Subcutaneous abdominal adipose tissue (tissue), 5 donors: ENCODE measurements at regions not wholly inside any gene's neighbourhood (a gene's known extent, or its start where the extent isn't known, plus 50 kb on each side); places are given as distances from the start of the nearest gene placed in this dataset.
A peak's percentile ranks its signal among the peaks of the same experiment; 100 is the strongest.
"Not testable (repeated sequence)": the region's sequence is repeated elsewhere in the genome, so short reads cannot be mapped to it uniquely, and the experiment has no call there.

Experiments used
- H3K27ac ChIP-seq: one replicate; pipeline ENCODE4 v1.7.0; 2013; ENCODE audit warnings: low read depth, mild to moderate bottlenecking, inconsistent platforms, low read length, moderate library complexity
- H3K27me3 ChIP-seq, 5 donors: one replicate each; pipeline ENCODE4 v1.7.0; 2013; ENCODE audit warnings: low read length in 5 of 5, inconsistent platforms in 1 of 5; ENCODE audit not compliant: control insufficient read depth in 5 of 5, insufficient read depth in 4 of 5
- H3K36me3 ChIP-seq, 5 donors: one replicate each; pipeline ENCODE4 v1.7.0; 2013; ENCODE audit warnings: low read length in 5 of 5; ENCODE audit not compliant: control insufficient read depth in 5 of 5, insufficient read depth in 5 of 5
- H3K4me1 ChIP-seq, 5 donors: one replicate each; pipeline ENCODE4 v1.7.0; 2013; ENCODE audit warnings: low read length in 5 of 5, mild to moderate bottlenecking in 3 of 5, moderate library complexity in 1 of 5; ENCODE audit not compliant: control insufficient read depth in 5 of 5, insufficient read depth in 5 of 5
- H3K4me3 ChIP-seq, 5 donors: one replicate each; pipeline ENCODE4 v1.7.0; 2013; ENCODE audit warnings: low read length in 5 of 5, low read depth in 1 of 5
- H3K9ac ChIP-seq, 5 donors: one replicate each; pipeline ENCODE4 v1.7.0; 2013; ENCODE audit warnings: low read length in 5 of 5, mild to moderate bottlenecking in 4 of 5, moderate library complexity in 3 of 5
- H3K9me3 ChIP-seq, 5 donors: one replicate each; pipeline ENCODE4 v1.7.0; 2013; ENCODE audit warnings: low read length in 5 of 5; ENCODE audit not compliant: control insufficient read depth in 5 of 5
- donor health status: healthy.
- donor health status: healthy.
- donor health status: healthy.
- donor health status: healthy.
- donor health status: healthy.

- not testable (repeated sequence) for H3K27me3 ChIP-seq, H3K4me3 ChIP-seq, H3K36me3 ChIP-seq, H3K27ac ChIP-seq, H3K9me3 ChIP-seq, H3K9ac ChIP-seq
- peaks cover 0 to 27% (median 10%) of the 10 kb centered on the region in 5 donors for H3K4me1 ChIP-seq
Measured at GRCh38 chr14:37874065-37874428, 278.6 kb downstream of the TTC6 start.

GRCh38 chr14:37874429-37875109 is 279.1 kb downstream of the TTC6 start:
- Histone ChIP-seq H3K9me3 (no peaks in the 10 kb centered on the region), H3K36me3 (no peaks in the 10 kb centered on the region), H3K9ac (no peak overlapping the region), H3K27ac (no peak overlapping the region), H3K4me1 (peaks cover 0 to 22% (median 10%) of the 10 kb centered on the region in 5 donors), H3K27me3 (no peaks in the 10 kb centered on the region), H3K4me3 (no peak overlapping the region)

GRCh38 chr14:37888234-37888633 is 292.8 kb downstream of the TTC6 start:
- H3K36me3 ChIP-seq, result no peaks in the 10 kb centered on the region
- peaks cover 2 to 6% (median 5%) of the 10 kb centered on the region in 5 donors for H3K4me1 ChIP-seq
- H3K4me3 ChIP-seq, result no peak overlapping the region
- H3K9ac ChIP-seq, result no peak overlapping the region
- no peak overlapping the region for H3K27ac ChIP-seq
- H3K9me3 ChIP-seq, result no peaks in the 10 kb centered on the region
- H3K27me3 ChIP-seq, result peaks cover 0 to 2% (median 0%) of the 10 kb centered on the region in 5 donors

- Histone ChIP-seq H3K36me3 (no peaks in the 10 kb centered on the region), H3K27me3 (peaks cover 0 to 2% (median 0%) of the 10 kb centered on the region in 5 donors)
Measured at GRCh38 chr14:37889087-37889486, 293.7 kb downstream of the TTC6 start.

GRCh38 chr14:37890095-37890494 is 294.7 kb downstream of the TTC6 start:
- Histone ChIP-seq H3K36me3 (no peaks in the 10 kb centered on the region), H3K9me3 (no peaks in the 10 kb centered on the region), H3K27me3 (peaks cover 0 to 2% (median 0%) of the 10 kb centered on the region in 5 donors), H3K4me1 (peaks cover 2 to 13% (median 6%) of the 10 kb centered on the region in 5 donors), H3K9ac (no peak overlapping the region), H3K4me3 (no peak overlapping the region), H3K27ac (no peak overlapping the region)

More at GRCh38 chr14:37889087-37889486, 293.7 kb downstream of the TTC6 start:
- Histone ChIP-seq H3K9ac (no peak overlapping the region), H3K9me3 (no peaks in the 10 kb centered on the region), H3K4me3 (no peak overlapping the region), H3K4me1 (peaks cover 2 to 6% (median 5%) of the 10 kb centered on the region in 5 donors), H3K27ac (no peak overlapping the region)

- H3K4me3 ChIP-seq, H3K9ac ChIP-seq, H3K36me3 ChIP-seq, H3K27ac ChIP-seq, H3K27me3 ChIP-seq, H3K9me3 ChIP-seq: not testable (repeated sequence)
- peaks cover 2 to 15% (median 6%) of the 10 kb centered on the region in 5 donors for H3K4me1 ChIP-seq
Measured at GRCh38 chr14:37891500-37891899, 296.1 kb downstream of the TTC6 start.

GRCh38 chr14:37894463-37894862 is 299.0 kb downstream of the TTC6 start:
- no peaks in the 10 kb centered on the region for H3K9me3 ChIP-seq
- H3K9ac ChIP-seq, result no peak overlapping the region
- no peak overlapping the region for H3K27ac ChIP-seq
- no peak overlapping the region for H3K4me3 ChIP-seq
- peaks cover 0 to 2% (median 0%) of the 10 kb centered on the region in 5 donors for H3K27me3 ChIP-seq
- H3K4me1 ChIP-seq, result peaks cover 0 to 12% (median 0%) of the 10 kb centered on the region in 5 donors
- H3K36me3 ChIP-seq, result no peaks in the 10 kb centered on the region

GRCh38 chr14:37899365-37899764 is 303.9 kb downstream of the TTC6 start:
- H3K4me1 ChIP-seq, result peaks cover 0 to 13% (median 4%) of the 10 kb centered on the region in 5 donors
- no peak overlapping the region for H3K9ac ChIP-seq
- H3K27me3 ChIP-seq, result peaks cover 0 to 2% (median 0%) of the 10 kb centered on the region in 5 donors
- H3K9me3 ChIP-seq, result no peaks in the 10 kb centered on the region
- no peaks in the 10 kb centered on the region for H3K36me3 ChIP-seq
- H3K27ac ChIP-seq, result no peak overlapping the region
- no peak overlapping the region for H3K4me3 ChIP-seq

GRCh38 chr14:37900561-37900960 is 305.1 kb downstream of the TTC6 start:
- H3K36me3 ChIP-seq, result no peaks in the 10 kb centered on the region
- no peak overlapping the region for H3K9ac ChIP-seq
- H3K27ac ChIP-seq, result no peak overlapping the region
- H3K4me1 ChIP-seq, result peaks cover 0 to 5% (median 4%) of the 10 kb centered on the region in 5 donors
- no peaks in the 10 kb centered on the region for H3K9me3 ChIP-seq
- peaks cover 0 to 2% (median 0%) of the 10 kb centered on the region in 5 donors for H3K27me3 ChIP-seq
- no peak overlapping the region for H3K4me3 ChIP-seq

- H3K9ac ChIP-seq, result no peak overlapping the region
- no peaks in the 10 kb centered on the region for H3K36me3 ChIP-seq
- peaks cover 0 to 2% (median 0%) of the 10 kb centered on the region in 5 donors for H3K27me3 ChIP-seq
- H3K27ac ChIP-seq, result no peak overlapping the region
- H3K9me3 ChIP-seq, result no peaks in the 10 kb centered on the region
- H3K4me1 ChIP-seq, result peaks cover 0 to 5% (median 4%) of the 10 kb centered on the region in 5 donors
- H3K4me3 ChIP-seq, result peak overlapping the region in 2 of 5 donors; percentile 19 to 44
Measured at GRCh38 chr14:37901978-37902377, 305.7 kb upstream of the SSTR1 start.
